ENCODE measurements at regions not wholly inside any gene's neighbourhood (a gene's known extent, or its start where the extent isn't known, plus 50 kb on each side); places are given as distances from the start of the nearest gene placed in this dataset.

DNA sequence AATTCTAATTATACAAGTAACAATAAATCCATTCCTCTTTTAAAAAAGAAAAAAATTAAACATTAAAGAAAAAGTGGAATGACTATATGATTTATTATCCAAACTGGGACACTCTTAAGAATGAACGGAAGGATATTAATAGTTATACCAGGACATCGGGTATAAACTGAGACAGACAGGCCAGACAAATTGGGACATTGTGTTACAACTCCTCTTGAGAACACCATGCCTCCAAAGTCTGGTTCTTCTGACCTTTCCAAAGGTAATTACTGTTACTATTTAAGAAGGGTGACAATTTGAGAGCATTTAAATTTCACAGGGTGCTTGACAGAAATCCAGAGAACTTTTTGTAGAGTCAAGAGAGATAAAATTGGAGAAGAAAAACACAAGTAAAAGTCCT is 132.1 kb upstream of the MARCHF11 start:
- Histone ChIP-seq H3K4me3 (ENCODE audit: low read depth, low read length) (no peak overlapping the region), H3K27me3 (ENCODE audit: control insufficient read depth, insufficient read depth, low read length) (no peaks in the 10 kb centered on the region), H3K36me3 (ENCODE audit: control insufficient read depth, insufficient read depth, low read length) (no peaks in the 10 kb centered on the region)
- TF ChIP-seq, protein P1, sequence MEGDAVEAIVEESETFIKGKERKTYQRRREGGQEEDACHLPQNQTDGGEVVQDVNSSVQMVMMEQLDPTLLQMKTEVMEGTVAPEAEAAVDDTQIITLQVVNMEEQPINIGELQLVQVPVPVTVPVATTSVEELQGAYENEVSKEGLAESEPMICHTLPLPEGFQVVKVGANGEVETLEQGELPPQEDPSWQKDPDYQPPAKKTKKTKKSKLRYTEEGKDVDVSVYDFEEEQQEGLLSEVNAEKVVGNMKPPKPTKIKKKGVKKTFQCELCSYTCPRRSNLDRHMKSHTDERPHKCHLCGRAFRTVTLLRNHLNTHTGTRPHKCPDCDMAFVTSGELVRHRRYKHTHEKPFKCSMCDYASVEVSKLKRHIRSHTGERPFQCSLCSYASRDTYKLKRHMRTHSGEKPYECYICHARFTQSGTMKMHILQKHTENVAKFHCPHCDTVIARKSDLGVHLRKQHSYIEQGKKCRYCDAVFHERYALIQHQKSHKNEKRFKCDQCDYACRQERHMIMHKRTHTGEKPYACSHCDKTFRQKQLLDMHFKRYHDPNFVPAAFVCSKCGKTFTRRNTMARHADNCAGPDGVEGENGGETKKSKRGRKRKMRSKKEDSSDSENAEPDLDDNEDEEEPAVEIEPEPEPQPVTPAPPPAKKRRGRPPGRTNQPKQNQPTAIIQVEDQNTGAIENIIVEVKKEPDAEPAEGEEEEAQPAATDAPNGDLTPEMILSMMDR (IDR thresholded peaks at IDR 0.05; ENCODE audit: insufficient read depth, low read depth, low read length): no peak
- POLR2A ChIA-PET: no interaction called here
- CTCF ChIA-PET: no interaction called here
- no peak for DNase-seq (ENCODE audit: low read depth)

DNA sequence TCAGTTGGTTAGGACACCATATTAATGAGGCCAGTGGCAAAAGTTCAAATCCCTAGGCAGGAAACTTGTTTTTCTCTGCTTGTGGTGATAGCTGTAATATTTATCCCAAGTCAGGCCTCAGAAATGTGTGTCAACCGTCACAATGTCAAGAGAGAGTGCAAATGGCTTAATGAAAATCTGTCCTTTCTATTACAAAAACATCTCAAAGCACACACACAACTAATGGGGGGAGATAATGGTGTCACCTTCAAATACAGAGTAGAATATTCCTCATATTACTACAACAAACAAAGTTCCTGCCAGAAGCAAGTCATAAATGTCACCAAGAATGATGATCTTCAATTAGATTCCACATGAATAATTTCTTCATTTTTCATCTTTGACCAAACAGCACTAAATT is 127.2 kb upstream of the MARCHF11 start:
- Histone ChIP-seq H3K36me3 (ENCODE audit: control insufficient read depth, insufficient read depth, low read length) (no peaks in the 10 kb centered on the region), H3K4me3 (ENCODE audit: low read depth, low read length) (no peak overlapping the region), H3K27me3 (ENCODE audit: control insufficient read depth, insufficient read depth, low read length) (no peaks in the 10 kb centered on the region)
- ChIA-PET POLR2A (no interaction called here), CTCF (no interaction called here)
- TF ChIP-seq, protein P1 (IDR thresholded peaks at IDR 0.05; ENCODE audit: insufficient read depth, low read depth, low read length): no peak
- DNase-seq (ENCODE audit: low read depth): no peak

- ChIA-PET CTCF (no interaction called here), POLR2A (no interaction called here)
- no peak overlapping the region for H3K4me3 ChIP-seq (ENCODE audit: low read depth, low read length)
- H3K27me3 ChIP-seq (ENCODE audit: control insufficient read depth, insufficient read depth, low read length): no peaks in the 10 kb centered on the region
- TF ChIP-seq, protein P1 (IDR thresholded peaks at IDR 0.05; ENCODE audit: insufficient read depth, low read depth, low read length): no peak
- no peaks in the 10 kb centered on the region for H3K36me3 ChIP-seq (ENCODE audit: control insufficient read depth, insufficient read depth, low read length)
- DNase-seq (ENCODE audit: low read depth): no peak
These were observed 125.3 kb upstream of the MARCHF11 start for GRCh38 chr5:16304846-16305245.

- CTCF ChIA-PET: no interaction called here
- POLR2A ChIA-PET: no interaction called here
- no peaks in the 10 kb centered on the region for H3K36me3 ChIP-seq (ENCODE audit: control insufficient read depth, insufficient read depth, low read length)
- DNase-seq (ENCODE audit: low read depth): no peak
- no peak overlapping the region for H3K4me3 ChIP-seq (ENCODE audit: low read depth, low read length)
- H3K27me3 ChIP-seq (ENCODE audit: control insufficient read depth, insufficient read depth, low read length): no peaks in the 10 kb centered on the region
- TF ChIP-seq, protein P1 (IDR thresholded peaks at IDR 0.05; ENCODE audit: insufficient read depth, low read depth, low read length): no peak
These were observed 117.4 kb upstream of the MARCHF11 start for GRCh38 chr5:16296946-16297345.

DNA sequence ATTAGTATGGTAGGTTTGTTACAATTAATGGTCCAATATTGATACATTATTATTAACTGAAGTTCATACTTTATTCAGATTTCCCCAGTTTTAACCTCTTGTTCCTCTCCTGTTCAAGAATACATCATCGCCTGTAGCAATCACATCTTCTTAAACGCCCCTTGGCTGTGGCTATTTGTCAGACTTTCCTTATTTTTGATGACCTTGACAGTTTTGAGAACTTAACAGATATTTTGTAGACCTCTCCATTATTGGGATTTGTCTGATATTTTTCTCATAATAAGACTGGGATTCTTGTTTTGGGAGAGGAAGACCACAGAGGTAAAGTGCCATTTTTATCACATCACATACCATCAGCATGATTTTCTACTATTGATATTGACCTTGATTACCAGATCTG is 112.3 kb upstream of the MARCHF11 start:
- TF ChIP-seq, protein P1 (IDR thresholded peaks at IDR 0.05; ENCODE audit: insufficient read depth, low read depth, low read length): no peak
- no peaks in the 10 kb centered on the region for H3K27me3 ChIP-seq (ENCODE audit: control insufficient read depth, insufficient read depth, low read length)
- POLR2A ChIA-PET: no interaction called here
- CTCF ChIA-PET: no interaction called here
- DNase-seq (ENCODE audit: low read depth): no peak
- H3K4me3 ChIP-seq (ENCODE audit: low read depth, low read length): no peak overlapping the region
- H3K36me3 ChIP-seq (ENCODE audit: control insufficient read depth, insufficient read depth, low read length): no peaks in the 10 kb centered on the region
